NT2/D1 (cell line): ENCODE measurements at regions not wholly inside any gene's neighbourhood (a gene's known extent, or its start where the extent isn't known, plus 50 kb on each side); places are given as distances from the start of the nearest gene placed in this dataset.

Experiments
- YY1 ChIP-seq: IDR thresholded peaks from 2 replicates; pipeline ENCODE4 v1.6.1; 2011; ENCODE audit not compliant: insufficient read length, insufficient read depth
- ZNF274 ChIP-seq: IDR thresholded peaks from 2 replicates; pipeline ENCODE4 v1.6.1; 2011; ENCODE audit warnings: mild to moderate bottlenecking, low read depth, low read length

DNA sequence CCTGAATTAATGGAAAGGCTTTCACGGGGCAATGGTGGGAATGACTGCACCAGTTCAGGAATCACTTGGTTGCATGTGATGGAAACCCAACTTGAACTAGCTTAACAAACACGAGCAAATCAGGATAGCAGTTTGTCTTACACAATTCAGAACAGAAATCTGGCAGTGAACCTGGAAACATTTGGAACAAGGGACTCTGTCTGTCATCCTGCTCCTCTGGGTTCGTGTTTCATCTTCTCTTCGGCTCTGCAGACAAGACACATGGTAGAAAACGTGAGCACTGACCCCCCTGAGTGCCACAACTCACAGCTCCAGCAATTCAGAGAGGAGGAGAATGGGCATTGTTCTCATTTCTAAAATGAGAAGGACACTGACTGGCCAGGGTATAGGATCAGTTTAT, 218.1 kb upstream of the NREP start:
- no peak for TF ChIP-seq ZNF274
- TF ChIP-seq YY1, result no peak
